Panc1 (cell line): ENCODE measurements at regions not wholly inside any gene's neighbourhood (a gene's known extent, or its start where the extent isn't known, plus 50 kb on each side); places are given as distances from the start of the nearest gene placed in this dataset.

Experiments
- ATAC-seq: fragments of 200-7000 bp; cut with Tn5 transposase; 2 replicates; pipeline ENCODE4 v1.9.1; 2020; ENCODE audit warnings: mild to moderate bottlenecking, moderate library complexity
- BruUV-seq: library from RNA; stranded (reverse); fragments of 400-500 nt; replicated peaks from 2 replicates; lab custom pipeline; 2021; lab: Mats Ljungman, UMichigan
- CTCF ChIA-PET: fragments of 300-600 bp; sonication (Branson Sonifier 250); formaldehyde crosslinking; loops from one replicate; lab custom pipeline; 2022; ENCODE audit warnings: antibody characterized with exemption; lab: Charles Lee
- POLR2A ChIA-PET: fragments of 300-600 bp; sonication (Branson Sonifier 250); formaldehyde crosslinking; loops from one replicate; lab custom pipeline; 2022; ENCODE audit warnings: antibody characterized with exemption; lab: Charles Lee
- DNase-seq: peaks from one replicate; pipeline ENCODE4 v3.0.0-alpha.2; 2010; ENCODE audit warnings: low read depth, low spot score
- H3K27ac ChIP-seq: 2 replicates; pipeline ENCODE4 v1.5.1; 2011; ENCODE audit warnings: mild to moderate bottlenecking, low read length, inconsistent platforms
- H3K27me3 ChIP-seq: fragments of 200-500 bp; sonication (Bioruptor generic); 2 replicates; pipeline ENCODE4 v1.6.0; 2014; ENCODE audit warnings: low read length, inconsistent platforms; ENCODE audit not compliant: control insufficient read depth, insufficient read depth
- H3K36me3 ChIP-seq: fragments of 200-500 bp; sonication (Bioruptor generic); 2 replicates; pipeline ENCODE4 v1.5.1; 2014; ENCODE audit warnings: inconsistent platforms, mild to moderate bottlenecking, low read length, moderate library complexity; ENCODE audit not compliant: control insufficient read depth, insufficient read depth
- H3K4me1 ChIP-seq: 2 replicates; pipeline ENCODE4 v1.5.1; 2011; ENCODE audit warnings: inconsistent platforms, mild to moderate bottlenecking, low read length, moderate library complexity; ENCODE audit not compliant: control insufficient read depth, insufficient read depth
- H3K4me3 ChIP-seq, 2 experiments: 2 replicates each; pipeline ENCODE4 v1.5.1; 2011 to 2012; ENCODE audit warnings: low read depth in 2 of 2, low read length in 2 of 2, mild to moderate bottlenecking in 2 of 2, inconsistent platforms in 1 of 2, moderate library complexity in 1 of 2
- H3K9me3 ChIP-seq: fragments of 200-500 bp; sonication (Bioruptor generic); 2 replicates; pipeline ENCODE4 v1.5.1; 2014; ENCODE audit warnings: low read depth, mild to moderate bottlenecking, inconsistent platforms, low read length, moderate library complexity; ENCODE audit not compliant: control insufficient read depth, insufficient read depth
- CTCF ChIP-seq: fragments of 450-650 bp; IDR thresholded peaks from 2 replicates; pipeline ENCODE4 v1.5.1; 2017; ENCODE audit warnings: mild to moderate bottlenecking
- POLR2AphosphoS5 ChIP-seq: IDR thresholded peaks from 2 replicates; pipeline ENCODE4 v1.6.1; 2012; ENCODE audit warnings: mild to moderate bottlenecking, low read depth, low read length, moderate library complexity
- REST ChIP-seq, 2 experiments: IDR thresholded peaks; 2 replicates each; pipeline ENCODE4 v1.6.1; 2011 to 2012; ENCODE audit warnings: low read depth in 2 of 2, control low read depth in 1 of 2, low read length in 1 of 2, mild to moderate bottlenecking in 1 of 2, moderate library complexity in 1 of 2; ENCODE audit not compliant: insufficient read depth in 1 of 2
- SIN3A ChIP-seq: IDR thresholded peaks from 2 replicates; pipeline ENCODE4 v1.6.1; 2012; ENCODE audit warnings: low read depth, mild to moderate bottlenecking, low read length, moderate library complexity, borderline replicate concordance; ENCODE audit not compliant: insufficient read depth
- TCF7L2 ChIP-seq: IDR thresholded peaks from 2 replicates; pipeline ENCODE4 v1.6.1; 2011; ENCODE audit warnings: mild to moderate bottlenecking, low read depth, low read length, inconsistent platforms
- in situ Hi-C: cut with HindIII; loops from 2 replicates; pipeline ENCODE4 v1.10.0; 2016; ENCODE audit warnings: low sequenced_read_pairs, low pct_unique_long_range_greater_than_20kb
- intact Hi-C: fragments of 100-400 bp; cut with micrococcal nuclease; formaldehyde crosslinking; loops from one replicate; pipeline ENCODE4 v1.10.0; 2022; ENCODE audit not compliant: unreplicated experiment

- peaks cover 22% of the 10 kb centered on the region for H3K27me3 ChIP-seq
- POLR2A ChIA-PET, result no interaction called here
- no peak overlapping the region for H3K27ac ChIP-seq
- TF ChIP-seq CTCF (no peak), TCF7L2 (no peak), POLR2AphosphoS5 (no peak), REST (IDR thresholded peaks at IDR 0.05; ENCODE audit: insufficient read depth in 1 of 2, low read depth in 2 of 2, low read length in 1 of 2) (no peak), SIN3A (no peak)
- H3K4me1 ChIP-seq, result no peaks in the 10 kb centered on the region
- ATAC-seq (no peak), DNase-seq (no peak)
- CTCF ChIA-PET, result no interaction called here
- in situ Hi-C loops, result no loop called here
- no TSS peak for BruUV-seq
- no peaks in the 10 kb centered on the region for H3K9me3 ChIP-seq
- H3K4me3 ChIP-seq, result no peak overlapping the region
- intact Hi-C loops, result no loop called here
- H3K36me3 ChIP-seq, result no peaks in the 10 kb centered on the region
Measured at GRCh38 chr18:77714716-77715115, 465.1 kb downstream of the GALR1 start.

- Histone ChIP-seq H3K36me3 (no peaks in the 10 kb centered on the region), H3K27ac (no peak overlapping the region), H3K27me3 (peaks cover 22% of the 10 kb centered on the region), H3K9me3 (no peaks in the 10 kb centered on the region), H3K4me3 (no peak overlapping the region), H3K4me1 (no peaks in the 10 kb centered on the region)
- ATAC-seq (no peak), DNase-seq (no peak)
- in situ Hi-C loops (no loop called here), intact Hi-C loops (no loop called here)
- POLR2A ChIA-PET, result no interaction called here
- CTCF ChIA-PET, result interaction anchor here (0.7 kb wide), 1 partner anchor 752 kb away, joined by 3 read pairs; no protein-coding TSS in a partner anchor
- TF ChIP-seq SIN3A, result no peak
- no peak for TF ChIP-seq CTCF
- TF ChIP-seq REST (IDR thresholded peaks at IDR 0.05; ENCODE audit: insufficient read depth in 1 of 2, low read depth in 2 of 2, low read length in 1 of 2), result no peak
- TF ChIP-seq POLR2AphosphoS5, result no peak
- no peak for TF ChIP-seq TCF7L2
- no TSS peak for BruUV-seq
Measured at GRCh38 chr18:77716282-77716681, 466.6 kb downstream of the GALR1 start.
